GM12878 (cell line): ENCODE measurements at regions not wholly inside any gene's neighbourhood (a gene's known extent, or its start where the extent isn't known, plus 50 kb on each side); places are given as distances from the start of the nearest gene placed in this dataset.

Experiments used
- ATAC-seq: fragments of 200-7000 bp; cut with Tn5 transposase; 3 replicates; pipeline ENCODE4 v1.9.1; 2020; ENCODE audit warnings: mild to moderate bottlenecking, moderate library complexity
- BruUV-seq: library from RNA; stranded (reverse); fragments of 400-500 nt; replicated peaks from 2 replicates; lab custom pipeline; 2021; lab: Mats Ljungman, UMichigan
- CTCF ChIA-PET: fragments of 300-600 bp; sonication (Branson Sonifier 250); formaldehyde crosslinking; extraction: SDS; loops from one replicate; lab custom pipeline; 2021; ENCODE audit warnings: inconsistent platforms; lab: Yijun Ruan, JAX
- POLR2A ChIA-PET: fragments of 350-600 bp; formaldehyde crosslinking; extraction: SDS; loops from one replicate; lab custom pipeline; 2021; ENCODE audit warnings: inconsistent platforms; lab: Charles Lee
- RAD21 ChIA-PET: fragments of 300-600 bp; sonication (Branson Sonifier 250); formaldehyde crosslinking; loops from one replicate; lab custom pipeline; 2023; ENCODE audit warnings: antibody characterized with exemption; ENCODE audit not compliant: unreplicated experiment; lab: Charles Lee
- SMC1A ChIA-PET: fragments of 300-600 bp; sonication (Branson Sonifier 250); formaldehyde crosslinking; loops from one replicate; lab custom pipeline; 2023; ENCODE audit not compliant: unreplicated experiment, uncharacterized antibody; lab: Charles Lee
- DNase-seq: peaks from one replicate; pipeline ENCODE4 v3.0.0-alpha.2; 2011; ENCODE audit warnings: low read depth, low spot score
- FAIRE-seq: peaks from 3 replicates; lab custom pipeline; 2011; peaks lifted over from hg19 to GRCh38; lab: Jason Lieb, UNC
- H2AFZ ChIP-seq: 2 replicates; pipeline ENCODE4 v1.6.0; 2011; ENCODE audit warnings: low read depth, low read length, control low read depth; ENCODE audit not compliant: control insufficient read depth
- H3K27ac ChIP-seq: 2 replicates; pipeline ENCODE4 v1.5.1; 2011; ENCODE audit warnings: control low read depth; ENCODE audit not compliant: control insufficient read depth, insufficient read depth
- H3K27me3 ChIP-seq, 2 experiments: replicated peaks in 1 of 2; 2 replicates each; pipeline versions ENCODE4 v1.6.0 to v1.6.1; 2011; ENCODE audit warnings: low read length in 1 of 2; ENCODE audit not compliant: control insufficient read depth in 2 of 2, insufficient read depth in 2 of 2
- H3K36me3 ChIP-seq, 2 experiments: 2 replicates each; pipeline ENCODE4 v1.5.1; 2011; ENCODE audit warnings: low read length in 1 of 2; ENCODE audit not compliant: control insufficient read depth in 2 of 2, insufficient read depth in 2 of 2
- H3K4me1 ChIP-seq: 2 replicates; pipeline ENCODE4 v1.6.1; 2011; ENCODE audit warnings: mild to moderate bottlenecking, low read length, moderate library complexity, mixed read lengths; ENCODE audit not compliant: control insufficient read depth, insufficient read depth
- H3K4me2 ChIP-seq: 2 replicates; pipeline ENCODE4 v1.6.0; 2011; ENCODE audit warnings: control low read depth; ENCODE audit not compliant: control insufficient read depth, insufficient read depth
- H3K4me3 ChIP-seq: fragments of 200-600 bp; sonication (generic); 2 replicates; pipeline ENCODE4 v1.5.1; 2016
- H3K79me2 ChIP-seq: 2 replicates; pipeline ENCODE4 v1.6.0; 2011; ENCODE audit warnings: low read length; ENCODE audit not compliant: control insufficient read depth, insufficient read depth
- H3K9ac ChIP-seq: 2 replicates; pipeline ENCODE4 v1.8.0; 2011; ENCODE audit warnings: low read length, control low read depth, mixed read lengths; ENCODE audit not compliant: control insufficient read depth, insufficient read depth
- H3K9me3 ChIP-seq: replicated peaks from 3 replicates; pipeline ENCODE4 v1.5.1; 2011; ENCODE audit warnings: mild to moderate bottlenecking, low read length; ENCODE audit not compliant: control insufficient read depth, insufficient read depth
- H4K20me1 ChIP-seq: 2 replicates; pipeline ENCODE4 v1.6.0; 2011; ENCODE audit not compliant: control insufficient read depth, insufficient read depth
- CHD1 ChIP-seq: IDR thresholded peaks from 2 replicates; pipeline ENCODE4 v1.6.1; 2012; ENCODE audit warnings: low read depth, low read length, improper control_type of control experiment
- E2F4 ChIP-seq: IDR thresholded peaks from 2 replicates; pipeline ENCODE4 v1.6.1; 2012; ENCODE audit warnings: low read depth, low read length, improper control_type of control experiment
- E4F1 ChIP-seq: fragments of 450-650 bp; IDR thresholded peaks from 2 replicates; pipeline ENCODE4 v1.6.1; 2018; ENCODE audit warnings: borderline replicate concordance, mild to moderate bottlenecking; ENCODE audit not compliant: partially characterized antibody
- JUND ChIP-seq: IDR thresholded peaks from 2 replicates; pipeline ENCODE4 v1.6.1; 2012; ENCODE audit warnings: low read depth, mild to moderate bottlenecking, low read length, improper control_type of control experiment, moderate library complexity
- KAT2A ChIP-seq: conservative IDR thresholded peaks from 2 replicates; pipeline ENCODE4 v1.6.1; 2011; ENCODE audit warnings: low read depth, low read length; ENCODE audit not compliant: control insufficient read depth
- MTA2 ChIP-seq: fragments of 450-650 bp; IDR thresholded peaks from 2 replicates; pipeline ENCODE4 v1.6.1; 2016; ENCODE audit warnings: low read depth, mild to moderate bottlenecking, moderate library complexity
- NFYB ChIP-seq: IDR thresholded peaks from 2 replicates; pipeline ENCODE4 v1.6.1; 2011; ENCODE audit warnings: low read depth, mild to moderate bottlenecking, low read length, improper control_type of control experiment, moderate library complexity; ENCODE audit not compliant: insufficient read depth
- RCOR1 ChIP-seq: conservative IDR thresholded peaks from 2 replicates; pipeline ENCODE4 v1.6.1; 2012; ENCODE audit warnings: low read depth, low read length, improper control_type of control experiment
- SREBF1 ChIP-seq: IDR thresholded peaks from 2 replicates; pipeline ENCODE4 v1.6.1; 2012; ENCODE audit warnings: mild to moderate bottlenecking, low read length
- SREBF2 ChIP-seq: IDR thresholded peaks from 2 replicates; pipeline ENCODE4 v1.6.1; 2012; ENCODE audit warnings: mild to moderate bottlenecking, low read length
- STAT1 ChIP-seq: fragments of 450-650 bp; conservative IDR thresholded peaks from 2 replicates; pipeline ENCODE4 v1.6.1; 2014; ENCODE audit warnings: antibody characterized with exemption, mild to moderate bottlenecking
- TAF1 ChIP-seq: IDR thresholded peaks from 2 replicates; pipeline ENCODE4 v1.6.1; 2011; ENCODE audit warnings: mild to moderate bottlenecking, low read depth, low read length, borderline replicate concordance
- ZBTB33 ChIP-seq: fragments of 450-650 bp; IDR thresholded peaks from 2 replicates; pipeline ENCODE4 v1.6.1; 2017; ENCODE audit warnings: mild to moderate bottlenecking
- ZNF274 ChIP-seq: IDR thresholded peaks from one replicate; pipeline ENCODE4 v1.8.0; 2011; ENCODE audit not compliant: insufficient read length, insufficient read depth
- ZNF622 ChIP-seq: fragments of 450-650 bp; IDR thresholded peaks from 2 replicates; pipeline ENCODE4 v1.6.1; 2017; ENCODE audit warnings: mild to moderate bottlenecking, inconsistent platforms
- WGBS: methylation state at CpG from one replicate; pipeline ENCODE4 v1.1.6; 2016; ENCODE audit warnings: low lambda C conversion rate; ENCODE audit not compliant: insufficient replicate concordance, insufficient coverage; ENCODE audit errors: missing lambda C conversion rate; 5-methylcytosine and 5-hydroxymethylcytosine counted together
- in situ Hi-C: fragments of 300-500 bp; cut with MboI; formaldehyde crosslinking; loops from 9 replicates; pipeline ENCODE4 v1.14.3; 2018; ENCODE audit warnings: mixed read lengths
- intact Hi-C: fragments of 100-400 bp; cut with micrococcal nuclease; formaldehyde crosslinking; loops from one replicate; pipeline ENCODE4 v1.14.2; 2022; ENCODE audit not compliant: unreplicated experiment

- no peak for FAIRE-seq
- BruUV-seq: no TSS peak
- intact Hi-C loops: no loop called here
Measured at GRCh38 chr18:53644799-53645471, 579.5 kb downstream of the MBD2 start.

More at GRCh38 chr18:53644799-53645471, 579.5 kb downstream of the MBD2 start:
- no peak for ATAC-seq
- H3K4me1 ChIP-seq: no peaks in the 10 kb centered on the region
- ChIA-PET SMC1A (no interaction called here), CTCF (no interaction called here), RAD21 (no interaction called here), POLR2A (no interaction called here)
- WGBS: 0% methylated on average over 2 of the region's 2 CpGs
- no peak for DNase-seq
- H3K36me3 ChIP-seq: no peaks in the 10 kb centered on the region
- in situ Hi-C loops: no loop called here
- no peak overlapping the region for H3K9ac ChIP-seq
- H2AFZ ChIP-seq: no peak overlapping the region
- H3K27ac ChIP-seq: no peak overlapping the region
- no peaks in the 10 kb centered on the region for H3K9me3 ChIP-seq
- H3K4me2 ChIP-seq: no peak overlapping the region
- TF ChIP-seq SREBF2 (no peak), ZBTB33 (no peak), E4F1 (no peak), CHD1 (no peak), TAF1 (no peak), STAT1 (no peak), ZNF274 (no peak), JUND (no peak), ZNF622 (no peak), NFYB (no peak), KAT2A (no peak), RCOR1 (no peak), SREBF1 (no peak), E2F4 (no peak), MTA2 (no peak)
- no peaks in the 10 kb centered on the region for H3K79me2 ChIP-seq
- no peak overlapping the region for H3K4me3 ChIP-seq
- no peaks in the 10 kb centered on the region for H3K27me3 ChIP-seq
- no peaks in the 10 kb centered on the region for H4K20me1 ChIP-seq
